ENCODE measurements at regions not wholly inside any gene's neighbourhood (a gene's known extent, or its start where the extent isn't known, plus 50 kb on each side); places are given as distances from the start of the nearest gene placed in this dataset.

DNA sequence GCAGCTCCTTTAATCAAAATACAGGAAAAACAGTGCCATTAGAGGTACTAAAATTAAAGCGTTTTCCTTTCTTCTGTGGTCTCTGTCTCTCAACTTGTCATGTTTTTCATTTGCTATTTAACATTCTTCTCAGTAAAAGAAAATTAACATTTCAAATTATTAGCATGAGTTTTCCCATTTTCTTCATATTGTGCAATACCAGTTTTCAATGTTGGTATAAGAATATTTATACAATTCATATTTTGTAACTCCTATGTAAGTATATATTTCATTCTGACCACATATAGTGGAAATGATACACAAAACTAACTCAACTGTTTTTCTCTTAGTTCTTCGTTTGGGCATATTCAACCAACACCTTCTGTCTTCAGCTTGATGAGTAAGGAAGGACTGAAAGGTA is 308.3 kb downstream of the HS3ST1 start:
- TF ChIP-seq, protein P1, sequence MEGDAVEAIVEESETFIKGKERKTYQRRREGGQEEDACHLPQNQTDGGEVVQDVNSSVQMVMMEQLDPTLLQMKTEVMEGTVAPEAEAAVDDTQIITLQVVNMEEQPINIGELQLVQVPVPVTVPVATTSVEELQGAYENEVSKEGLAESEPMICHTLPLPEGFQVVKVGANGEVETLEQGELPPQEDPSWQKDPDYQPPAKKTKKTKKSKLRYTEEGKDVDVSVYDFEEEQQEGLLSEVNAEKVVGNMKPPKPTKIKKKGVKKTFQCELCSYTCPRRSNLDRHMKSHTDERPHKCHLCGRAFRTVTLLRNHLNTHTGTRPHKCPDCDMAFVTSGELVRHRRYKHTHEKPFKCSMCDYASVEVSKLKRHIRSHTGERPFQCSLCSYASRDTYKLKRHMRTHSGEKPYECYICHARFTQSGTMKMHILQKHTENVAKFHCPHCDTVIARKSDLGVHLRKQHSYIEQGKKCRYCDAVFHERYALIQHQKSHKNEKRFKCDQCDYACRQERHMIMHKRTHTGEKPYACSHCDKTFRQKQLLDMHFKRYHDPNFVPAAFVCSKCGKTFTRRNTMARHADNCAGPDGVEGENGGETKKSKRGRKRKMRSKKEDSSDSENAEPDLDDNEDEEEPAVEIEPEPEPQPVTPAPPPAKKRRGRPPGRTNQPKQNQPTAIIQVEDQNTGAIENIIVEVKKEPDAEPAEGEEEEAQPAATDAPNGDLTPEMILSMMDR (IDR thresholded peaks at IDR 0.05), result no peak
- TF ChIP-seq, protein P2, sequence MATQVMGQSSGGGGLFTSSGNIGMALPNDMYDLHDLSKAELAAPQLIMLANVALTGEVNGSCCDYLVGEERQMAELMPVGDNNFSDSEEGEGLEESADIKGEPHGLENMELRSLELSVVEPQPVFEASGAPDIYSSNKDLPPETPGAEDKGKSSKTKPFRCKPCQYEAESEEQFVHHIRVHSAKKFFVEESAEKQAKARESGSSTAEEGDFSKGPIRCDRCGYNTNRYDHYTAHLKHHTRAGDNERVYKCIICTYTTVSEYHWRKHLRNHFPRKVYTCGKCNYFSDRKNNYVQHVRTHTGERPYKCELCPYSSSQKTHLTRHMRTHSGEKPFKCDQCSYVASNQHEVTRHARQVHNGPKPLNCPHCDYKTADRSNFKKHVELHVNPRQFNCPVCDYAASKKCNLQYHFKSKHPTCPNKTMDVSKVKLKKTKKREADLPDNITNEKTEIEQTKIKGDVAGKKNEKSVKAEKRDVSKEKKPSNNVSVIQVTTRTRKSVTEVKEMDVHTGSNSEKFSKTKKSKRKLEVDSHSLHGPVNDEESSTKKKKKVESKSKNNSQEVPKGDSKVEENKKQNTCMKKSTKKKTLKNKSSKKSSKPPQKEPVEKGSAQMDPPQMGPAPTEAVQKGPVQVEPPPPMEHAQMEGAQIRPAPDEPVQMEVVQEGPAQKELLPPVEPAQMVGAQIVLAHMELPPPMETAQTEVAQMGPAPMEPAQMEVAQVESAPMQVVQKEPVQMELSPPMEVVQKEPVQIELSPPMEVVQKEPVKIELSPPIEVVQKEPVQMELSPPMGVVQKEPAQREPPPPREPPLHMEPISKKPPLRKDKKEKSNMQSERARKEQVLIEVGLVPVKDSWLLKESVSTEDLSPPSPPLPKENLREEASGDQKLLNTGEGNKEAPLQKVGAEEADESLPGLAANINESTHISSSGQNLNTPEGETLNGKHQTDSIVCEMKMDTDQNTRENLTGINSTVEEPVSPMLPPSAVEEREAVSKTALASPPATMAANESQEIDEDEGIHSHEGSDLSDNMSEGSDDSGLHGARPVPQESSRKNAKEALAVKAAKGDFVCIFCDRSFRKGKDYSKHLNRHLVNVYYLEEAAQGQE (IDR thresholded peaks at IDR 0.05; ENCODE audit: low read depth, low read length), result no peak
- TF ChIP-seq GABPA (IDR thresholded peaks at IDR 0.05; ENCODE audit: low read depth) (no peak), FOSL2 (IDR thresholded peaks at IDR 0.05; ENCODE audit: borderline replicate concordance, low read depth) (no peak), POLR2AphosphoS5 (IDR thresholded peaks at IDR 0.05; ENCODE audit: low read depth, low read length) (no peak), TAF1 (IDR thresholded peaks at IDR 0.05; ENCODE audit: borderline replicate concordance, low read depth, low read length) (no peak), YY1 (IDR thresholded peaks at IDR 0.05; ENCODE audit: low read depth) (no peak), TEAD4 (IDR thresholded peaks at IDR 0.05; ENCODE audit: borderline replicate concordance, insufficient read depth) (no peak)

Measured in SK-N-SH (cell line).